Activated CD8-positive, alpha-beta T cell treated with anti-CD3 and anti-CD28 coated beads for 36 hours (primary cell): ENCODE measurements at regions not wholly inside any gene's neighbourhood (a gene's known extent, or its start where the extent isn't known, plus 50 kb on each side); places are given as distances from the start of the nearest gene placed in this dataset.

Experiments
- ATAC-seq: fragments of 200-7000 bp; cut with Tn5 transposase; one replicate; pipeline ENCODE4 v1.10.0; 2021; ENCODE audit warnings: mild to moderate bottlenecking, moderate library complexity
- CTCF ChIA-PET: fragments of 350-600 bp; sonication (Branson Sonifier 250); formaldehyde crosslinking; loops from one replicate; lab custom pipeline; 2021; ENCODE audit warnings: antibody characterized with exemption; lab: Charles Lee
- POLR2A ChIA-PET: fragments of 350-600 bp; sonication (Branson Sonifier 250); formaldehyde crosslinking; loops from one replicate; lab custom pipeline; 2021; ENCODE audit warnings: antibody characterized with exemption; lab: Charles Lee
- DNase-seq: peaks from one replicate; pipeline ENCODE4 v3.0.0-alpha.2; 2020
- H3K27ac Mint-ChIP-seq: one replicate; pipeline ENCODE4 v1.8.0; 2021; ENCODE audit warnings: mild to moderate bottlenecking, mixed read lengths
- H3K27me3 Mint-ChIP-seq: one replicate; pipeline ENCODE4 v1.8.0; 2021; ENCODE audit warnings: mixed read lengths
- H3K36me3 Mint-ChIP-seq: one replicate; pipeline ENCODE4 v1.8.0; 2021; ENCODE audit warnings: low read depth, mixed read lengths
- H3K4me1 Mint-ChIP-seq: one replicate; pipeline ENCODE4 v1.8.0; 2021; ENCODE audit warnings: low read depth, mixed read lengths
- H3K4me3 Mint-ChIP-seq: one replicate; pipeline ENCODE4 v1.8.0; 2021; ENCODE audit warnings: mild to moderate bottlenecking, moderate library complexity, mixed read lengths
- H3K9me3 Mint-ChIP-seq: one replicate; pipeline ENCODE4 v1.8.0; 2021; ENCODE audit warnings: mixed read lengths
- intact Hi-C: fragments of 100-400 bp; cut with micrococcal nuclease; formaldehyde crosslinking; loops from one replicate; pipeline ENCODE4 v1.10.0; 2022
- TF ChIP-seq, protein P1 (sequence below): fragments of 200-600 bp; IDR thresholded peaks from one replicate; pipeline ENCODE4 v1.8.0; 2022; ENCODE audit warnings: antibody characterized with exemption, mild to moderate bottlenecking

DNA sequence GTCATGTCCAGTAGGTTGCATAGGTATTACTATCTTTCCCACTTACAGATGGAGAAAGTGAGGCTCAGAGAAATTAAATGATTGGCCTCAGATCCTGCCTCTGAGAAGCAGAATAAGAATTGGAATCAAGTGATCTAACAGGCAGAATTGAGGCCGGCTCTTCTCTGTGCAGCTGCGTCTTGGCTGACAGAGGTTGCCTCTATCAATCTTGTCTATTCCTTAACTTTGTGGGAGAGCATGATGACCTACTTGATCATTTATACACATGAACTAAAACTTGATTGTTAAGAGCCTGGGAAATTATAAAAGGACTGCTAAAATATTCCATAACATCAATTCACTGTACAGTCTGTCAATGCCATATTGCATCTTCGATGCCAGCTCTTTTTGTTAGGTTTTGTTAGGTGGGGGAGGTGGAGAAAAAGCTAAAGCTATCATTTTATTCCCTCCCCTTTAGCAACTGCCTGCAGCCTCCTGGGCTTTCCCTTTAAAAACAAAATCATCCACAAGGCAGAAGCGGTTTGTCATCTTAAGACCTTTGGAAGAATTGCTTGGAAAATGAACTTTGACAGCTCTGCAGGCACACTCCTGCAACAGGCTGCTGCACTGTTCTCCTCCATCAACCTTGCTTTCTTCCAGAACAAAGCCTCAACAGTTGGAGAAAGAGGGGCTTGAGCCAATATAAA is 247.4 kb downstream of the SMARCA2 start:
- TF ChIP-seq, protein P1, sequence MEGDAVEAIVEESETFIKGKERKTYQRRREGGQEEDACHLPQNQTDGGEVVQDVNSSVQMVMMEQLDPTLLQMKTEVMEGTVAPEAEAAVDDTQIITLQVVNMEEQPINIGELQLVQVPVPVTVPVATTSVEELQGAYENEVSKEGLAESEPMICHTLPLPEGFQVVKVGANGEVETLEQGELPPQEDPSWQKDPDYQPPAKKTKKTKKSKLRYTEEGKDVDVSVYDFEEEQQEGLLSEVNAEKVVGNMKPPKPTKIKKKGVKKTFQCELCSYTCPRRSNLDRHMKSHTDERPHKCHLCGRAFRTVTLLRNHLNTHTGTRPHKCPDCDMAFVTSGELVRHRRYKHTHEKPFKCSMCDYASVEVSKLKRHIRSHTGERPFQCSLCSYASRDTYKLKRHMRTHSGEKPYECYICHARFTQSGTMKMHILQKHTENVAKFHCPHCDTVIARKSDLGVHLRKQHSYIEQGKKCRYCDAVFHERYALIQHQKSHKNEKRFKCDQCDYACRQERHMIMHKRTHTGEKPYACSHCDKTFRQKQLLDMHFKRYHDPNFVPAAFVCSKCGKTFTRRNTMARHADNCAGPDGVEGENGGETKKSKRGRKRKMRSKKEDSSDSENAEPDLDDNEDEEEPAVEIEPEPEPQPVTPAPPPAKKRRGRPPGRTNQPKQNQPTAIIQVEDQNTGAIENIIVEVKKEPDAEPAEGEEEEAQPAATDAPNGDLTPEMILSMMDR, result no peak
- Mint-ChIP-seq H3K4me3 (no peak overlapping the region), H3K4me1 (no peaks in the 10 kb centered on the region), H3K36me3 (no peaks in the 10 kb centered on the region), H3K27ac (no peak overlapping the region), H3K27me3 (no peaks in the 10 kb centered on the region), H3K9me3 (no peaks in the 10 kb centered on the region)
- intact Hi-C loops, result no loop called here
- no peak for DNase-seq
- CTCF ChIA-PET, result interaction anchor here (1.7 kb wide), 1 partner anchor 10 kb away, joined by 6 read pairs; no protein-coding TSS in a partner anchor
- no peak for ATAC-seq
- POLR2A ChIA-PET, result no interaction called here

DNA sequence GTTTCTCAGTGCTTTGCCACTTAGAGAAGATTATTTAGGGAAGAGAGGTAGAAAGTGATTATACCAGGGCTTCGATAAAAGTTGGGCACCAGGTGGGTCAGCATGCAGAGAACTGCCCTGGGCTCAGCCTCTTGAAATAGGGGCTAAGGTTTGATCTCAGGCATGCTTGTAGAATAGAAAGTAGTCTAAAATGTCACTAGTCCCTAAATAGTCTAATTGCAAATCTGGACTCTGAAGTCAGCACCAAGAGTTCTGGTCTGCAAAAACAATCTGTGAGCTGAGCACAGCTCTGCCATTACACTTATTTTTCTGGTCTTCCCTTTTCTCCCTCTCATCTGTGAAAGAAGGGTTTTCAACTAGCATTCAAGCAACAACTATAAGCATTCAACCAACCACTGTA is 248.0 kb downstream of the SMARCA2 start:
- POLR2A ChIA-PET, result no interaction called here
- TF ChIP-seq, protein P1, result no peak
- H3K4me3 Mint-ChIP-seq, result no peak overlapping the region
- no peaks in the 10 kb centered on the region for H3K9me3 Mint-ChIP-seq
- intact Hi-C loops, result no loop called here
- H3K27ac Mint-ChIP-seq, result no peak overlapping the region
- no peaks in the 10 kb centered on the region for H3K36me3 Mint-ChIP-seq
- DNase-seq, result no peak
- ATAC-seq, result no peak
- H3K4me1 Mint-ChIP-seq, result no peaks in the 10 kb centered on the region
- CTCF ChIA-PET, result interaction anchor here (1.7 kb wide), 1 partner anchor 9 kb away, joined by 6 read pairs; no protein-coding TSS in a partner anchor
- H3K27me3 Mint-ChIP-seq, result no peaks in the 10 kb centered on the region

GRCh38 chr9:2263665-2264064 is 248.5 kb downstream of the SMARCA2 start:
- no peak for DNase-seq
- Mint-ChIP-seq H3K4me3 (no peak overlapping the region), H3K4me1 (no peaks in the 10 kb centered on the region), H3K27me3 (no peaks in the 10 kb centered on the region), H3K9me3 (no peaks in the 10 kb centered on the region), H3K27ac (no peak overlapping the region), H3K36me3 (no peaks in the 10 kb centered on the region)
- TF ChIP-seq, protein P1, result no peak
- intact Hi-C loops, result no loop called here
- ChIA-PET POLR2A (no interaction called here), CTCF (interaction anchor here (1.7 kb wide), 1 partner anchor 9 kb away, joined by 6 read pairs; no protein-coding TSS in a partner anchor)
- ATAC-seq, result no peak

- CTCF ChIA-PET, result interaction anchor here (1.7 kb wide), 1 partner anchor 8 kb away, joined by 6 read pairs; no protein-coding TSS in a partner anchor
- TF ChIP-seq, protein P1, result no peak
- Mint-ChIP-seq H3K36me3 (no peaks in the 10 kb centered on the region), H3K4me1 (no peaks in the 10 kb centered on the region), H3K27ac (no peak overlapping the region), H3K27me3 (no peaks in the 10 kb centered on the region), H3K4me3 (no peak overlapping the region), H3K9me3 (no peaks in the 10 kb centered on the region)
- no peak for ATAC-seq
- DNase-seq, result no peak
- intact Hi-C loops, result no loop called here
- POLR2A ChIA-PET, result no interaction called here
These were observed 248.9 kb downstream of the SMARCA2 start for GRCh38 chr9:2264081-2264480.

DNA sequence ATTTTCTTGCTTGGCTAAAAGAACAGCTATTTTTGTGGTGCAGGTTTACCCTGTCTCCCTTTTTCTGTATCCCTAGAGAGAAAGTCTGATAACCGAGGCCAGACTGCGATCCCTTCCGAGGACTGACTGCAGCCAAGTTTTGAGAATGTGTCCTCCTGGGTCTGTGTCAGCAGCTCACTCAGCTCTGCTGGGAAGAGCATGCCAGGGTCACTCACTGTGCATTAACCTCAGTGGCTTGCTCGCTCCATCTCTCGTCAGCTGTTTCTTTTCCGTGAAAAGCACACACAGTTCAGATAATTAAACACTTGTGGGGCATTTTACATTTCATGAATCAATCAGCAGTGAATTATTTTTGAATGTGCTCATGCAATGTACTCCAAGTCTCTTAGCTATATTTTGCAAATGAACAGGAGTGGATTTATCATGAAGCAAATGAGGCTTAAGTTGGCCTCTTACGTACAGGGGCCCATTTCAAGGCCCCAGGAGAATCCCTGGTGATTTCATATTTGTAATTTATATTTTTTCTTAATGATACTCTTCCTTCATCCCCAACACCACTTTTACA is 252.1 kb downstream of the SMARCA2 start:
- intact Hi-C loops, result no loop called here
- no peaks in the 10 kb centered on the region for H3K36me3 Mint-ChIP-seq
- no peak for ATAC-seq
- TF ChIP-seq, protein P1, result no peak
- H3K27me3 Mint-ChIP-seq, result peaks cover 2% of the 10 kb centered on the region
- CTCF ChIA-PET, result no interaction called here
- no peak for DNase-seq
- H3K27ac Mint-ChIP-seq, result no peak overlapping the region
- no peaks in the 10 kb centered on the region for H3K9me3 Mint-ChIP-seq
- POLR2A ChIA-PET, result no interaction called here
- H3K4me1 Mint-ChIP-seq, result no peaks in the 10 kb centered on the region
- no peak overlapping the region for H3K4me3 Mint-ChIP-seq
